ENCODE measurements at regions not wholly inside any gene's neighbourhood (a gene's known extent, or its start where the extent isn't known, plus 50 kb on each side); places are given as distances from the start of the nearest gene placed in this dataset.
A peak's percentile ranks its signal among the peaks of the same experiment; 100 is the strongest.

- 93% methylated on average over 4 of the region's 4 CpGs for WGBS (ENCODE audit: low lambda C conversion rate, missing lambda C conversion rate)
- H3K9me3 ChIP-seq (ENCODE audit: low read depth) = no peaks in the 10 kb centered on the region
Measured at GRCh38 chr18:6479699-6480098, 65.0 kb upstream of the L3MBTL4 start.

GRCh38 chr18:6482198-6482977 lies 67.7 kb upstream of the L3MBTL4 start:
- Histone ChIP-seq H3K4me1 (ENCODE audit: insufficient read depth) (no peaks in the 10 kb centered on the region), H3K36me3 (replicated peaks; ENCODE audit: insufficient read depth, low read depth) (no peaks in the 10 kb centered on the region), H3K27ac (no peak overlapping the region), H4K20me1 (ENCODE audit: insufficient read depth, poor library complexity, severe bottlenecking) (no peaks in the 10 kb centered on the region), H3K79me2 (no peaks in the 10 kb centered on the region), H2AFZ (no peak overlapping the region), H3K4me3 (no peak overlapping the region), H3K27me3 (no peaks in the 10 kb centered on the region), H3K9me2 (replicated peaks; ENCODE audit: insufficient read depth) (no peaks in the 10 kb centered on the region), H3K9me3 (ENCODE audit: low read depth) (no peaks in the 10 kb centered on the region), H3K4me2 (no peak overlapping the region)
- DNase-seq (ENCODE audit: low spot score) = peak; percentile 85
- WGBS (ENCODE audit: low lambda C conversion rate, missing lambda C conversion rate) = 18% methylated on average over 15 of the region's 15 CpGs
- TF ChIP-seq CTCF (IDR thresholded peaks at IDR 0.05; ENCODE audit: poor library complexity) = peak; percentile 85
- no peak for TF ChIP-seq EZH2 (IDR thresholded peaks at IDR 0.05; ENCODE audit: borderline replicate concordance)

More at GRCh38 chr18:6479699-6480098, 65.0 kb upstream of the L3MBTL4 start:
- no peak overlapping the region for H2AFZ ChIP-seq
- no peaks in the 10 kb centered on the region for H3K9me2 ChIP-seq (replicated peaks; ENCODE audit: insufficient read depth)
- H3K4me3 ChIP-seq = no peak overlapping the region
- no peak overlapping the region for H3K4me2 ChIP-seq
- no peaks in the 10 kb centered on the region for H4K20me1 ChIP-seq (ENCODE audit: insufficient read depth, poor library complexity, severe bottlenecking)
- TF ChIP-seq CTCF (IDR thresholded peaks at IDR 0.05; ENCODE audit: poor library complexity) = no peak
- TF ChIP-seq EZH2phosphoT487 (IDR thresholded peaks at IDR 0.05; ENCODE audit: low read depth, severe bottlenecking, unreplicated experiment) = no peak
- TF ChIP-seq EZH2 (IDR thresholded peaks at IDR 0.05; ENCODE audit: borderline replicate concordance) = no peak
- no peaks in the 10 kb centered on the region for H3K27me3 ChIP-seq
- no peak for DNase-seq (ENCODE audit: low spot score)
- H3K4me1 ChIP-seq (ENCODE audit: insufficient read depth) = no peaks in the 10 kb centered on the region
- H3K79me2 ChIP-seq = no peaks in the 10 kb centered on the region
- H3K36me3 ChIP-seq (replicated peaks; ENCODE audit: insufficient read depth, low read depth) = no peaks in the 10 kb centered on the region
- no peak overlapping the region for H3K27ac ChIP-seq

GRCh38 chr18:6484659-6485058 lies 69.9 kb upstream of the L3MBTL4 start:
- H3K27ac ChIP-seq = no peak overlapping the region
- H3K4me3 ChIP-seq = no peak overlapping the region
- H3K9me2 ChIP-seq (replicated peaks; ENCODE audit: insufficient read depth) = no peaks in the 10 kb centered on the region
- no peaks in the 10 kb centered on the region for H3K79me2 ChIP-seq
- H3K27me3 ChIP-seq = no peaks in the 10 kb centered on the region
- H3K4me1 ChIP-seq (ENCODE audit: insufficient read depth) = no peaks in the 10 kb centered on the region
- no peaks in the 10 kb centered on the region for H3K9me3 ChIP-seq (ENCODE audit: low read depth)
- DNase-seq (ENCODE audit: low spot score) = no peak
- no peak for TF ChIP-seq EZH2 (IDR thresholded peaks at IDR 0.05; ENCODE audit: borderline replicate concordance)
- TF ChIP-seq CTCF (IDR thresholded peaks at IDR 0.05; ENCODE audit: poor library complexity) = no peak
- TF ChIP-seq EZH2phosphoT487 (IDR thresholded peaks at IDR 0.05; ENCODE audit: low read depth, severe bottlenecking, unreplicated experiment) = no peak
- H3K36me3 ChIP-seq (replicated peaks; ENCODE audit: insufficient read depth, low read depth) = no peaks in the 10 kb centered on the region
- H3K4me2 ChIP-seq = no peak overlapping the region
- no peaks in the 10 kb centered on the region for H4K20me1 ChIP-seq (ENCODE audit: insufficient read depth, poor library complexity, severe bottlenecking)
- 83% methylated on average over 2 of the region's 2 CpGs for WGBS (ENCODE audit: low lambda C conversion rate, missing lambda C conversion rate)
- no peak overlapping the region for H2AFZ ChIP-seq
